ENCODE measurements at regions not wholly inside any gene's neighbourhood (a gene's known extent, or its start where the extent isn't known, plus 50 kb on each side); places are given as distances from the start of the nearest gene placed in this dataset.

DNA sequence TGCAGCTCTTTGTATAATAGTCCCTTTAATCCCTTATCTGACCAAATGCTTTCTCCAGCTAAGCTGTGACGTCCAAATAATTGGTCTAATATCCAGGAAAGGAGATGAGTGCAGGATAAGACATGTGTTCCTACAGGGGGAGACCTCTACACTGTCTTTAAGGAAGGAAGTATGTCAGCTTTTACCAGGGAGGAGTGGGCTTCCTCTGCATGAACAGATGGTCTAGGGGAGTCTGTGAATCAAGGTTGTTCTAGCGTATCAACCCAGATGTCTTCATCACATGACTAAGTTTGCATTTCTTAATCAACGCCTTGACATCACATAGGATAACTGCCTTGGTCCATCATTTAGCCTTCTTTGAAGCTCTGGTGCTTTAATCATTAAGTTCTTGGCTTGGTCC lies 528.2 kb downstream of the MRPL39 start:
- WGBS = 58% methylated on average over 3 of the region's 3 CpGs
- TF ChIP-seq ZBTB33 (IDR thresholded peaks at IDR 0.05) (no peak), SP1 (IDR thresholded peaks at IDR 0.05) (no peak), YY1 (IDR thresholded peaks at IDR 0.05) (no peak), HNF4A (conservative IDR thresholded peaks at IDR 0.05) (no peak), NR2F2 (IDR thresholded peaks at IDR 0.05) (no peak), JUND (IDR thresholded peaks at IDR 0.05) (no peak)
- Histone ChIP-seq H3K27ac (ENCODE audit: low read depth in 1 of 2, low read length in 2 of 2) (no peak overlapping the region), H3K27me3 (ENCODE audit: control insufficient read depth in 4 of 4, insufficient read depth in 4 of 4, low read length in 3 of 4) (no peaks in the 10 kb centered on the region), H3K9me3 (ENCODE audit: control insufficient read depth in 4 of 4, low read length in 3 of 4) (no peaks in the 10 kb centered on the region), H3K36me3 (ENCODE audit: control insufficient read depth in 4 of 4, insufficient read depth in 3 of 4, low read depth in 1 of 4, low read length in 3 of 4) (no peaks in the 10 kb centered on the region), H3K4me3 (ENCODE audit: low read depth in 1 of 3, low read length in 3 of 3) (no peak overlapping the region), H3K9ac (ENCODE audit: low read depth in 1 of 2, low read length in 2 of 2) (no peak overlapping the region), H3K4me1 (ENCODE audit: control insufficient read depth in 4 of 4, insufficient read depth in 4 of 4, low read length in 3 of 4) (no peaks in the 10 kb centered on the region)
- DNase-seq (ENCODE audit: low spot score) = no peak

DNA sequence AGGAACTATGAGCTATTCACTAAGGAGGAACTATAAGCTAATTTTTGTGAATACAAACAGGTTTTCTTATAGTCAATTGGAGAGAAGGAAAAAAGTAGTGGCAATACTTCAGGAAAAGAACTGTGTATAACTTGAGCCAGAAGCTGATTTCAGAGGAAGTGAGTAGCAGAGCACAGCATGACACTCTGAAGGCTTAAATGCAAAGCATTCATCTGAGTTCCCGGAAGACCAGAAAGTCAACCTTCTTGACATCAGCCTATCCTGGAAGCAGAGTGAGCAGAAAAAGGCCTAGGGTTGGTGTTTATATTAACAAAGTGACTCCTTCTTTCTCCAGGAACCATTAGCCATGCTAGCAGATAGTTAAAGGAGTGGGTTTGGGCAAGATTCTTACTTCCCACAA lies 545.2 kb downstream of the MRPL39 start:
- DNase-seq (ENCODE audit: low spot score) = no peak
- no peak for TF ChIP-seq TAF1 (conservative IDR thresholded peaks at IDR 0.05)
- no peak for TF ChIP-seq ZBTB33 (IDR thresholded peaks at IDR 0.05)
- TF ChIP-seq, protein P1, sequence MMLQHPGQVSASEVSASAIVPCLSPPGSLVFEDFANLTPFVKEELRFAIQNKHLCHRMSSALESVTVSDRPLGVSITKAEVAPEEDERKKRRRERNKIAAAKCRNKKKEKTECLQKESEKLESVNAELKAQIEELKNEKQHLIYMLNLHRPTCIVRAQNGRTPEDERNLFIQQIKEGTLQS (IDR thresholded peaks at IDR 0.05) = no peak
- TF ChIP-seq GABPA (IDR thresholded peaks at IDR 0.05 in 1 of 2, conservative IDR thresholded peaks at IDR 0.05 in 1 of 2) = no peak
- no peak for TF ChIP-seq SP1 (IDR thresholded peaks at IDR 0.05)
- TF ChIP-seq HNF4A (conservative IDR thresholded peaks at IDR 0.05) = no peak
- TF ChIP-seq, protein P2, sequence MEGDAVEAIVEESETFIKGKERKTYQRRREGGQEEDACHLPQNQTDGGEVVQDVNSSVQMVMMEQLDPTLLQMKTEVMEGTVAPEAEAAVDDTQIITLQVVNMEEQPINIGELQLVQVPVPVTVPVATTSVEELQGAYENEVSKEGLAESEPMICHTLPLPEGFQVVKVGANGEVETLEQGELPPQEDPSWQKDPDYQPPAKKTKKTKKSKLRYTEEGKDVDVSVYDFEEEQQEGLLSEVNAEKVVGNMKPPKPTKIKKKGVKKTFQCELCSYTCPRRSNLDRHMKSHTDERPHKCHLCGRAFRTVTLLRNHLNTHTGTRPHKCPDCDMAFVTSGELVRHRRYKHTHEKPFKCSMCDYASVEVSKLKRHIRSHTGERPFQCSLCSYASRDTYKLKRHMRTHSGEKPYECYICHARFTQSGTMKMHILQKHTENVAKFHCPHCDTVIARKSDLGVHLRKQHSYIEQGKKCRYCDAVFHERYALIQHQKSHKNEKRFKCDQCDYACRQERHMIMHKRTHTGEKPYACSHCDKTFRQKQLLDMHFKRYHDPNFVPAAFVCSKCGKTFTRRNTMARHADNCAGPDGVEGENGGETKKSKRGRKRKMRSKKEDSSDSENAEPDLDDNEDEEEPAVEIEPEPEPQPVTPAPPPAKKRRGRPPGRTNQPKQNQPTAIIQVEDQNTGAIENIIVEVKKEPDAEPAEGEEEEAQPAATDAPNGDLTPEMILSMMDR (IDR thresholded peaks at IDR 0.05; ENCODE audit: low read depth, low read length, missing input control) = no peak
- TF ChIP-seq FOXA2 (IDR thresholded peaks at IDR 0.05) = no peak
- no peak for TF ChIP-seq FOXA1 (IDR thresholded peaks at IDR 0.05)
- TF ChIP-seq EGR1 (IDR thresholded peaks at IDR 0.05; ENCODE audit: low read depth in 2 of 2) = no peak
- Histone ChIP-seq H3K9me3 (ENCODE audit: control insufficient read depth in 4 of 4, low read length in 3 of 4) (no peaks in the 10 kb centered on the region), H3K27me3 (ENCODE audit: control insufficient read depth in 4 of 4, insufficient read depth in 4 of 4, low read length in 3 of 4) (no peaks in the 10 kb centered on the region), H3K36me3 (ENCODE audit: control insufficient read depth in 4 of 4, insufficient read depth in 3 of 4, low read depth in 1 of 4, low read length in 3 of 4) (no peaks in the 10 kb centered on the region), H3K4me1 (ENCODE audit: control insufficient read depth in 4 of 4, insufficient read depth in 4 of 4, low read length in 3 of 4) (no peaks in the 10 kb centered on the region), H3K9ac (ENCODE audit: low read depth in 1 of 2, low read length in 2 of 2) (no peak overlapping the region), H3K4me3 (ENCODE audit: low read depth in 1 of 3, low read length in 3 of 3) (no peak overlapping the region), H3K27ac (ENCODE audit: low read depth in 1 of 2, low read length in 2 of 2) (no peak overlapping the region)
- WGBS = 60% methylated on average over 1 of the region's 1 CpG

GRCh38 chr21:25054689-25055088 lies 552.6 kb downstream of the MRPL39 start:
- H3K36me3 ChIP-seq (ENCODE audit: control insufficient read depth in 4 of 4, insufficient read depth in 3 of 4, low read depth in 1 of 4, low read length in 3 of 4) = no peaks in the 10 kb centered on the region
- H3K4me3 ChIP-seq (ENCODE audit: low read depth in 1 of 3, low read length in 3 of 3) = no peak overlapping the region
- H3K4me1 ChIP-seq (ENCODE audit: control insufficient read depth in 4 of 4, insufficient read depth in 4 of 4, low read length in 3 of 4) = no peaks in the 10 kb centered on the region
- no peak for DNase-seq (ENCODE audit: low spot score)
- H3K27ac ChIP-seq (ENCODE audit: low read depth in 1 of 2, low read length in 2 of 2) = no peak overlapping the region
- no peaks in the 10 kb centered on the region for H3K27me3 ChIP-seq (ENCODE audit: control insufficient read depth in 4 of 4, insufficient read depth in 4 of 4, low read length in 3 of 4)
- WGBS = 27% methylated on average over 2 of the region's 2 CpGs
- H3K9me3 ChIP-seq (ENCODE audit: control insufficient read depth in 4 of 4, low read length in 3 of 4) = no peaks in the 10 kb centered on the region
- H3K9ac ChIP-seq (ENCODE audit: low read depth in 1 of 2, low read length in 2 of 2) = no peak overlapping the region
- TF ChIP-seq YY1 (IDR thresholded peaks at IDR 0.05) = no peak
- no peak for TF ChIP-seq RAD21 (IDR thresholded peaks at IDR 0.05)
- no peak for TF ChIP-seq FOXA1 (IDR thresholded peaks at IDR 0.05)
- no peak for TF ChIP-seq MAX (IDR thresholded peaks at IDR 0.05)
- TF ChIP-seq, protein P3, sequence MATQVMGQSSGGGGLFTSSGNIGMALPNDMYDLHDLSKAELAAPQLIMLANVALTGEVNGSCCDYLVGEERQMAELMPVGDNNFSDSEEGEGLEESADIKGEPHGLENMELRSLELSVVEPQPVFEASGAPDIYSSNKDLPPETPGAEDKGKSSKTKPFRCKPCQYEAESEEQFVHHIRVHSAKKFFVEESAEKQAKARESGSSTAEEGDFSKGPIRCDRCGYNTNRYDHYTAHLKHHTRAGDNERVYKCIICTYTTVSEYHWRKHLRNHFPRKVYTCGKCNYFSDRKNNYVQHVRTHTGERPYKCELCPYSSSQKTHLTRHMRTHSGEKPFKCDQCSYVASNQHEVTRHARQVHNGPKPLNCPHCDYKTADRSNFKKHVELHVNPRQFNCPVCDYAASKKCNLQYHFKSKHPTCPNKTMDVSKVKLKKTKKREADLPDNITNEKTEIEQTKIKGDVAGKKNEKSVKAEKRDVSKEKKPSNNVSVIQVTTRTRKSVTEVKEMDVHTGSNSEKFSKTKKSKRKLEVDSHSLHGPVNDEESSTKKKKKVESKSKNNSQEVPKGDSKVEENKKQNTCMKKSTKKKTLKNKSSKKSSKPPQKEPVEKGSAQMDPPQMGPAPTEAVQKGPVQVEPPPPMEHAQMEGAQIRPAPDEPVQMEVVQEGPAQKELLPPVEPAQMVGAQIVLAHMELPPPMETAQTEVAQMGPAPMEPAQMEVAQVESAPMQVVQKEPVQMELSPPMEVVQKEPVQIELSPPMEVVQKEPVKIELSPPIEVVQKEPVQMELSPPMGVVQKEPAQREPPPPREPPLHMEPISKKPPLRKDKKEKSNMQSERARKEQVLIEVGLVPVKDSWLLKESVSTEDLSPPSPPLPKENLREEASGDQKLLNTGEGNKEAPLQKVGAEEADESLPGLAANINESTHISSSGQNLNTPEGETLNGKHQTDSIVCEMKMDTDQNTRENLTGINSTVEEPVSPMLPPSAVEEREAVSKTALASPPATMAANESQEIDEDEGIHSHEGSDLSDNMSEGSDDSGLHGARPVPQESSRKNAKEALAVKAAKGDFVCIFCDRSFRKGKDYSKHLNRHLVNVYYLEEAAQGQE (IDR thresholded peaks at IDR 0.05) = no peak
- no peak for TF ChIP-seq GABPA (IDR thresholded peaks at IDR 0.05 in 1 of 2, conservative IDR thresholded peaks at IDR 0.05 in 1 of 2)
- TF ChIP-seq, protein P1 (IDR thresholded peaks at IDR 0.05) = no peak
- no peak for TF ChIP-seq RXRA (IDR thresholded peaks at IDR 0.05)
- no peak for TF ChIP-seq EGR1 (IDR thresholded peaks at IDR 0.05; ENCODE audit: low read depth in 2 of 2)
- TF ChIP-seq HNF4G (IDR thresholded peaks at IDR 0.05) = no peak
